ENCODE measurements at regions not wholly inside any gene's neighbourhood (a gene's known extent, or its start where the extent isn't known, plus 50 kb on each side); places are given as distances from the start of the nearest gene placed in this dataset.

- no peak for TF ChIP-seq TCF7L2 (IDR thresholded peaks at IDR 0.05; ENCODE audit: borderline replicate concordance, low read depth, low read length)
- TF ChIP-seq CTCF (tag by site-specific recombination; IDR thresholded peaks at IDR 0.05), result no peak
- no peak for TF ChIP-seq ZNF121 (tag by site-specific recombination; IDR thresholded peaks at IDR 0.05)
- TF ChIP-seq ZBTB8A (tag by site-specific recombination; IDR thresholded peaks at IDR 0.05), result no peak
- no peak for TF ChIP-seq KLF9 (tag by site-specific recombination; IDR thresholded peaks at IDR 0.05; ENCODE audit: low read depth)
- TF ChIP-seq ZNF24 (tag by site-specific recombination; IDR thresholded peaks at IDR 0.05), result no peak
- TF ChIP-seq SALL2 (tag by site-specific recombination; IDR thresholded peaks at IDR 0.05; ENCODE audit: borderline replicate concordance), result no peak
- TF ChIP-seq ZFP41 (tag by site-specific recombination; IDR thresholded peaks at IDR 0.05; ENCODE audit: borderline replicate concordance), result no peak
- no peak for TF ChIP-seq ZNF324 (tag by site-specific recombination; IDR thresholded peaks at IDR 0.05)
- no peak for TF ChIP-seq GLIS1 (tag by site-specific recombination; IDR thresholded peaks at IDR 0.05)
- TF ChIP-seq FEZF1 (tag by site-specific recombination; IDR thresholded peaks at IDR 0.05), result no peak
- TF ChIP-seq ZNF623 (tag by site-specific recombination; IDR thresholded peaks at IDR 0.05), result no peak
- TF ChIP-seq ZNF610 (tag by site-specific recombination; IDR thresholded peaks at IDR 0.05; ENCODE audit: borderline replicate concordance), result no peak
- TF ChIP-seq ZNF704 (tag by site-specific recombination; IDR thresholded peaks at IDR 0.05), result no peak
These were observed 52.4 kb upstream of the ARMC2 start for GRCh38 chr6:108795814-108796213.

Data from HEK293 (cell line).